Superior temporal gyrus (tissue), 1 donor: ENCODE measurements at regions not wholly inside any gene's neighbourhood (a gene's known extent, or its start where the extent isn't known, plus 50 kb on each side); places are given as distances from the start of the nearest gene placed in this dataset.
"Not testable (repeated sequence)": the region's sequence is repeated elsewhere in the genome, so short reads cannot be mapped to it uniquely, and the experiment has no call there.

Source experiments
- DNase-seq: peaks from one replicate; pipeline ENCODE4 v3.0.0-alpha.2; 2016; ENCODE audit errors: extremely low spot score

GRCh38 chr3:110608566-110608965, 463.1 kb upstream of the NECTIN3 start:
- DNase-seq: no peak

DNA sequence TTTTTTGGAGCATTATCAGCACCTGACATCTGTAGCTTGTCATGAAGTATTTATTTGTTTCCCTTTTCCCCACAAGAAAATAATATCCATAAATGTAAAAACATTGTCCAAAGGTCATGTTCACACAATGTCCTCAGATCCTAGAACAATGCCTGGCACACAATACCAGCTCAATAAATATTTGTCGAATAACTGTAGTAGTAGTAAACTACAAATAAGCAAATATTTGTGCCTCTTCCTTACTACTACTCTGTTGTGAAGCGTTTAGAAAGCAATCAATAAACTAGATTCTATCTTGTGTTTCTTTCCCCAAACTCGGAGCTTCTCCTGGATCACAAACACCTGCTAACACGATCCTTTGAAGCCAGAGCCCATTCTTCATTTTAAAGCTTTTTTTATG, 459.6 kb upstream of the NECTIN3 start:
- DNase-seq: no peak

- DNase-seq: no peak
Measured at GRCh38 chr3:110614186-110614585, 457.4 kb upstream of the NECTIN3 start.

DNA sequence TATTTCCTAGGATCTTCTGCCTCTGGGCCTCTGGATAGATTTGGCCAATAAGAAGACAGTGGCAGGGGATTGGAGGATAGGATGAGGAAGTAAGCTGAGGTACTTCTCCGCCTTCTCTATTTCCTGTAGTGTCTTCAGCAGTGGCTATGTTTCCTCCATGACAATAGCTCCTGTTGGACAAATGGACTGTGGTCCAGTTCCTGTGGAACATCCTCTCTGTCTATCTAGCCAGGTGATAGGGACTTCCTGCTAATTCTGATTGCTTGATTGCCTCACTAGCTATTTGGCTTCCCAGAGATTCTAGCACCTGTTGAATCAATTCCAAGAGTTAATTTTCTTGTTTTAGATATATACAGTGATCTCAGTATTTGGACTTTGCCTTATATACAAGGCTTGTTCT, 456.2 kb upstream of the NECTIN3 start:
- DNase-seq: no peak

- no peak for DNase-seq
Measured at GRCh38 chr3:110618512-110619226, 452.9 kb upstream of the NECTIN3 start.

DNA sequence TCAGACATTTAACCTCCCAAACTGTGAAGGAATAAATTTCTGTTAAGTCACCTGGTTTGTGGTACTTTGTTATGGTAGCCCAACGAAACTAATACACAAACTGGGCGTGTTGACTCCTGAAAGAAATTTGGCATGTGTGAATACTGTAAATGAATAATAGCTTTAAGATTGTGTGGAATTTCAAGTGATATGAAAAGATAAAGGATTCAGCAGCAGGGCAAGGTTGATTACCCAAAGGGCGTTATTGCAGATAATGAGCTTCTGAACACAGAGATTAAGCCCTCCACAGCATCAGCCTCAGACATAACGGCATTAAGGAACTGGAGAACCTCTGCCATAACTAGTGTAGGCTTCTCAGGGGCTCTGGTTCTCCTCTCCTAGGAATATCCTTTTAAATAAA, 451.5 kb upstream of the NECTIN3 start:
- DNase-seq: no peak

DNA sequence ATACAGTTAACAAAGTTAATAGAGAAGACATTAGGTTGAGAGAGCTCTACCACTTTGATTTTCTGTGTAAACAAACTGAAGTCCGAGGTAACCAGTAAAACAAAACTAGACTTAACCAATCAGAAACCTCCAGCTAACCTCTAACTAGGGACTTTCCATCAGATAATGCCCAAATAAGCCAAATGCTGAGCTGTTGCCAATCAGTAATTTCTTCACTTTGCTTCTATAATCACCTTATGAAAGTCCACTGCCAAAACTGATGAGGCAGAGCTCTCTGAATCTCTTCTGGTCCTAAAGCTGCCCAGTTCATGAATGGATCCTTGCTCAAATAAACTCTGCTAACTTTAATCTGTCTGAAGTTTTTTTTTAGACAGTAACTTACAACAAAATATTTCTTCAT, 448.0 kb upstream of the NECTIN3 start:
- DNase-seq: no peak

DNA sequence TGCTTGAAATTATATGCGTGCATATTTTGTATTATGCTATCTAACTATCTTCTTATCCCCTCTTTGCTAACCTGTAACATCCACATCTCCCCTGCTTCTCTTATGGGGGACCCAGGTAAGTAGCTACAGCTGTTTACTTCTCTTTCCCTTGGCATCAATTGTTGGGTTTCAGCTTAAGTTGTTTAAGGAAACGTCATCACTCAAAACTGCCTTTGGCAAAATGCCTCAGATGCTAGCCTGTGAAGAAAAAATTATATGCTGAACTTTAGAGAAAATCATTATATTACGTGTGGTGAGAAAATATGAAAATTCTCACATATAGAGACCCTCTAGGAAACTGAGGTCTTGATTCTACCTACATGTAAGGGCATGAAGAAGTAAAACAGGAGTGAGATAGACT, 447.0 kb upstream of the NECTIN3 start:
- no peak for DNase-seq

- no peak for DNase-seq
Measured at GRCh38 chr3:110625201-110625747, 446.3 kb upstream of the NECTIN3 start.

DNA sequence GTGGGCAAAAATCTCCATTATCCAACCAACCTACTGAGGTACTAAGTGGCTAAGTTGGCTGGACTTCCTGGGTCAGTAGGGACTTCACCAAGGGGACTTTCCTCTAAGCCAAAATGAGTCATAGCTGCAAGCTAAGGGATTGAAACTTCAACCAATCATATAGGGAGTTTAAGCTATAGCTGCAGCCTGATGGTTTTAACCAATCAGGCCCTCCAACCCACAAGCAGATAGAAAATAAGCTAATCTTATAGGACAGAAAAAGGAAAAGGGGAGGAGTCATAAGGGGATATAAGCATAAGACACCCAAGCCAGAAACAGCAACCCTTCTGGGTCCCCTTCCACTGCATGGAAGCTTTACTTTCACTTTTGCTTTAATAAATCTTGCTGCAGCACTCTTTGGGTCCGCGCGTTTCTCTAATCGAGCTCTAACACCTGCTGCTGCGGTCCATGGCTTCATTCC, 444.9 kb upstream of the NECTIN3 start:
- DNase-seq: not testable (repeated sequence)

- no peak for DNase-seq
Measured at GRCh38 chr3:110628650-110629301, 442.8 kb upstream of the NECTIN3 start.

GRCh38 chr3:110629917-110630316, 441.7 kb upstream of the NECTIN3 start:
- DNase-seq: no peak

DNA sequence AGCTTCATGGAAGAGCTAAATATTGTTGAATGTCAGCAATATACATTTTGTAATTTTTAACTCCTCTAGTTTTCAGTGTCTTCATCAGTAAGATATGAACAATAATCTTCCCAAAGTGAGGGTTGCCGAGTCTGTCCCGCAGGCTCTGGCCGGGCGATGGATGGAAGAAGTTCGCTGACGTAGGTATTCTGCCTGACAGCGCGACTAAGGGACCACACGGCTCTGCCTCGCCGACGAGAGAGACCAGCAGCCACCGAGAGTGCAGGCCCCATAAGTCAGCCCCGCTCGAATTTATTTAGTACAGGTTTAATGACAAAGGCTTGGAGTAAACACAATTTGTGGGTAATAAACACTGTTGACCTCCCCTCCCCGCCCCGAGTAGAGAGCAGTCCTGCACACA, 427.4 kb upstream of the NECTIN3 start:
- DNase-seq: no peak

DNA sequence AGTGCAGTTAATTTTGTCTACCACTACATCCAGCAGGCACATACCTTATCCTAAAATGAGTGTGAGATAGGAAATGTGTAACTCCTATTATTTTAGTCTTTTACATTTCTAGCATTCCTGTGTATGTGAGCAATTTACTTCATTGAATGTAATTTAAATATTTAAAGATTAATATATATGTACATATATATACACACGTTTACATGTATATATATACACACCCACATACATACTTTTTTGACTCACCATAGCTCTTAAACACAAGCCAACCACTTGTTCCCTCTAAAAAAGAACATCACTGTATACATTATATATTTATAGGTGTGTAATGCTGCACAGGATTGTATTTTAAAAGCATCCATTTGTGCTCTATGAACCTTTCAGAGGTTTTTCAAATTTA, 425.6 kb upstream of the NECTIN3 start:
- DNase-seq: no peak

GRCh38 chr3:110646496-110646895, 425.1 kb upstream of the NECTIN3 start:
- DNase-seq: no peak

DNA sequence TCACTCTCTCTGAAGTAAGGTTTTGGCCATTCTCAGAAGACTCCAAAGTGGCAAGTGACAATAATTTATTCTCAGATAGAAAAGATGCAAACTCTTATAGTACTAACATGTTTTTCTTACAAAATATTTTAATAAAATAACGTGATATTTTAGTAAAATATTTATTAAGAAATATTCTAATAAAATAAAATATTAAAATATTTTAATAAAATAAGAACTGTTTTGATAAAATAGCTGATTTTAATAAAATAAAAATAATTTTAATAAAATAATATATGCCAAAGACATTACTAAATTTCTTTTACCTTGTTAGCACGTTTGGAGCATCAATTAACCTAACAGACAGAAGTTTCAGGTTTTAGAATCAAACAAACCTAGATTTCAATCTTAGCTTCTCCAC, 424.0 kb upstream of the NECTIN3 start:
- no peak for DNase-seq

- no peak for DNase-seq
Measured at GRCh38 chr3:110650741-110651140, 420.9 kb upstream of the NECTIN3 start.

DNA sequence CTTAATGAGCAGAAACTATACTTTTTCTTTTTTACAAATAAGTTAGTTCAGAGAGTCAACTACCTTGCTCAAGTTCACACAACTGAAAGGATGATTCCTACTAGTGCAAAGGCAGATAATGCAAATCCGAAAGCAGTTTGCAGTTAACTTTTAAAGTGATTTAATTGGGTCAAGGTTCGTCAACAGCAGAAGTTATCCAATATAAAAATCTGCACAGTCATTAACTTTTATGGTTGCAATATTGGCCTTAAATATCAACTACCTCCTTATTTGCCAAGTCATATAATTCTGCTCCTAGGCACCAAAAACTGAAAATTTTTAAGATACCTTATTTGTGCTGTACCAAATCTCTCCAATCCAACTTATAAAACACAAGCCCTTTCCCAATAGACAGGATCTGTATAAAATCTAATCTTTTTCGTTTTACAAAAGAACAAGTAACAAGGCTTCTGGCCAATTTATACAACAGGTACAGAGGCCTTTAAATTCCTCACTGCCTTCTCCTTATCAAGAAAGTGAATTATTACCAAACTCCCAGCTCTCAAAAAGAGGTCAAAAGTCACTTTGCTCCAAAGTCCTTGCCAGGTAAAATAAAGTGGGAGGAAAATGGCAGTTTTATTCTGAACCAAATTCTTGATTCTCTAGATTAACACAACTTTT, 416.6 kb upstream of the NECTIN3 start:
- no peak for DNase-seq

GRCh38 chr3:110656394-110657025, 415.1 kb upstream of the NECTIN3 start:
- no peak for DNase-seq

DNA sequence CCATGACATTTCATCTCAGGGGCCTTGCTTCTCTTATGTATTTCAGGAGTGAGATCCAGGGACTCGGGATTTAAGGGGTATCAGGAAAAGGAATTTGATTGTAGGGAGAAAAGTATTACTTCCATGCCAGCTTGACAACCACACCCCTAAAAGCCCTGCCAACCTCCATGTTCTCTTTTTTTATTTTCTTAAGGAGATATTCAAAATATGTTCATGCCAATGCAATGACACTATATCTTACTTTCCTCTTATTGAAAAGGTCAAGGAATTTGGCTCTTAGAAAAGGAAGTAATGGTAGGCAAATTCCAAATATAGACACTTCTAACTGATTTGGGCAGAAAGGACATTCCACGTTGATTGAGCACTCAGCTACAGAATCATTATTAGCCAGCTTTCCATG, 407.5 kb upstream of the NECTIN3 start:
- DNase-seq: no peak

DNA sequence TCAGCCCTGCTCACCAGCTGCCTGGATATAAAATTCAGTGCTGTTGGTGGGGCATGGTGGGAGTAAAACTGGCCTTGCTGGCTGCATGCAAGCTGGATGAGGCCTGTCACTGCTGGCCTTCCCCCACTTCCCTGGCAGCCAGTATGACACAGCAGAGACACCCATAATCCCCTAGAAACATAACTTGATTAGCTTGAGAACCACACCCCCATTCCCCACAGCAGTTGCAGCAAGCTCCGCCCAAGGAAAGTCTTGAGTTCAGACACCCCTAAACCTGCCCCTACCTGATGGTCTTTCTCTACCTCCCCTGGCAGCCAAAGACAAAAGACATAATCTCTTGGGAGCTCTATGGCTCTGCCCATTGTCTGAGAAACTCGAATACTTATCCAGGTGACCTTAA, 405.1 kb upstream of the NECTIN3 start:
- no peak for DNase-seq

- DNase-seq: no peak
Measured at GRCh38 chr3:110667216-110667615, 404.4 kb upstream of the NECTIN3 start.
